ENCODE measurements at regions not wholly inside any gene's neighbourhood (a gene's known extent, or its start where the extent isn't known, plus 50 kb on each side); places are given as distances from the start of the nearest gene placed in this dataset.

DNA sequence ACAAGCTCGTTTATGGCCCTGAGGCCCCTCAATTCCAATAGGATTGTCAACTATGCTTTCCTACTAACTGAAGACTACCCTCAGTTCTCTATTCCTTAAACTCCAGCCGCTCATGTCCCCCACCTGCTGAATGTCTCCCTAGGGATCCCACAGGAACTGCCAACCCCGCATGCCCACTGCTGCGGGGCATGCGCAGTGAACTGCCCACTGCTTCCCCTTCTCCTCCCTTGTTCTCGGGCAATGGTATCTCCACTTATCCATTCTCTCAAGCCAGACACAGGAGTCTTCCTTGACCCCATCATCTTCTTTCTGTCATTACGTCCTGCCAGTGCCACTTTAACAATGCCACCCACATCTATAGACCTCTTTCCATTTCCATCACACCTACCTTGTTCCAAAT is 90.0 kb downstream of the FGF18 start:
- Mint-ChIP-seq H3K27me3 (peaks cover 8 to 34% (median 21%) of the 10 kb centered on the region in 3 donors), H3K9me3 (peaks cover 0 to 10% (median 0%) of the 10 kb centered on the region in 7 donors), H3K4me1 (no peaks in the 10 kb centered on the region), H3K27ac (no peak overlapping the region), H3K4me3 (no peak overlapping the region), H3K36me3 (no peaks in the 10 kb centered on the region)
- no peak for DNase-seq
- ATAC-seq (ENCODE audit: low read depth in 2 of 2) = no peak

DNA sequence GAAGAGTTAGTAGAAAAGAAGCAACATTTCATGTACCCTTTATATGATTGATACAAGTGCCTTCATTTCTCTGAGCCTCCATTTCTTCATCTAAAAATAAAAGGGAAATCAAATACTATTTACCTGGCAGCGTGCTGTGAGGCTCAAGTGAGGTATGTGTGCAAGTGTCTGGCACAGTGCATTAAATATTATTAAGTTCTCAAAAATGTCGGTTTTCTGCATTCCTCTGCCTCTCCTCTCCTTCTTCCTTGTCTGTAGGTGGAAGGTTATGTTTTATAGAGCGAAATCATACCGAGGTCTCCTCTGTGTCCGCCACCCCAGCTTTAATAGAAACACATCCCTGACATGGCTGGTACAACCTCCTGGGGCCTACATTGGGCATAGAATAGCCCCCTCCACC is 93.0 kb downstream of the FGF18 start:
- no peak for DNase-seq
- Mint-ChIP-seq H3K9me3 (peaks cover 0 to 10% (median 0%) of the 10 kb centered on the region in 7 donors), H3K36me3 (no peaks in the 10 kb centered on the region), H3K4me3 (no peak overlapping the region), H3K27me3 (peaks cover 13 to 33% (median 24%) of the 10 kb centered on the region in 3 donors), H3K27ac (no peak overlapping the region), H3K4me1 (no peaks in the 10 kb centered on the region)
- ATAC-seq (ENCODE audit: low read depth in 2 of 2) = no peak

DNA sequence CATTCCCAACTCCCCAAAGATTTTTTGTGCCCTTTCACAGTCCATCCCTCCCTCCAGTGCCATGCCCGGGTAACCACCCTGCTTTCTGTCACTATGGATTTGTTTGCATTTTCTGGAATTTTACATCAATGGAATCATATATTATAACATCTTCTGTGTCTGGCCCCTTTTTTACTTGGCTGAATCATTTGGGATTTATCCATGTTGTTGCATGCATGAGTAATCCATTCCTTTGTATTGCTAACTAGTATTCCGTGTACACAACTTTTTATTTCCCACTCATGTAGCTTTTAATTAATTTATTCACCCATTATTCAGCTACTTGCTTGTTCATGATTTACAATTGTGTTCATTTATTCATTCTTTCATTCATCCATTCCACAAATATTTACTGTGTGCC is 94.1 kb downstream of the FGF18 start:
- Mint-ChIP-seq H3K4me3 (no peak overlapping the region), H3K9me3 (peaks cover 0 to 10% (median 0%) of the 10 kb centered on the region in 7 donors), H3K4me1 (no peaks in the 10 kb centered on the region), H3K27me3 (peaks cover 13 to 45% (median 31%) of the 10 kb centered on the region in 3 donors), H3K27ac (no peak overlapping the region), H3K36me3 (no peaks in the 10 kb centered on the region)
- DNase-seq (no peak), ATAC-seq (ENCODE audit: low read depth in 2 of 2) (no peak)

DNA sequence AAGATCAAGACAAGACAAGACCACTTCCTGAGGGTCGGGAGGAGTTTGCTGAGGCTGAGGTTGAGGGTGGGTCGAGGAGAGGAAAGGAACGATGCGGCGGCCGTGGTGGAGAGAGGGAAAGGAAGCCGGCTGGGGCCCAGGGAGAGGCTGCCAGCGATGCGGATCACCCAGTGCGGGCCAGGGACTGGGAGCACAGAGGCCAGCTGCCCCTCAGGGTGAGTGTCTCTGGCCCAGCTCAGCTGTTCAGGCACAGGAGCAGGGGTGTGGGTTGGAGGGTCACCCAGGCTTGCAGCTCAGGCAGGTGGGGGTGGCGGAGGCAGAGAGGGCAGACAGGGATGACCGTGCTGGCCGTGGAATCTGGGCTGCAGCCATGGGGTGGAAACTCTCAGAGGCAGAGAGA is 99.5 kb downstream of the FGF18 start:
- Mint-ChIP-seq H3K36me3 (no peaks in the 10 kb centered on the region), H3K27me3 (peaks cover 9 to 43% (median 22%) of the 10 kb centered on the region in 3 donors), H3K9me3 (peaks cover 0 to 5% (median 0%) of the 10 kb centered on the region in 7 donors), H3K4me1 (no peaks in the 10 kb centered on the region), H3K27ac (no peak overlapping the region), H3K4me3 (no peak overlapping the region)
- DNase-seq (no peak), ATAC-seq (ENCODE audit: low read depth in 2 of 2) (no peak)

DNA sequence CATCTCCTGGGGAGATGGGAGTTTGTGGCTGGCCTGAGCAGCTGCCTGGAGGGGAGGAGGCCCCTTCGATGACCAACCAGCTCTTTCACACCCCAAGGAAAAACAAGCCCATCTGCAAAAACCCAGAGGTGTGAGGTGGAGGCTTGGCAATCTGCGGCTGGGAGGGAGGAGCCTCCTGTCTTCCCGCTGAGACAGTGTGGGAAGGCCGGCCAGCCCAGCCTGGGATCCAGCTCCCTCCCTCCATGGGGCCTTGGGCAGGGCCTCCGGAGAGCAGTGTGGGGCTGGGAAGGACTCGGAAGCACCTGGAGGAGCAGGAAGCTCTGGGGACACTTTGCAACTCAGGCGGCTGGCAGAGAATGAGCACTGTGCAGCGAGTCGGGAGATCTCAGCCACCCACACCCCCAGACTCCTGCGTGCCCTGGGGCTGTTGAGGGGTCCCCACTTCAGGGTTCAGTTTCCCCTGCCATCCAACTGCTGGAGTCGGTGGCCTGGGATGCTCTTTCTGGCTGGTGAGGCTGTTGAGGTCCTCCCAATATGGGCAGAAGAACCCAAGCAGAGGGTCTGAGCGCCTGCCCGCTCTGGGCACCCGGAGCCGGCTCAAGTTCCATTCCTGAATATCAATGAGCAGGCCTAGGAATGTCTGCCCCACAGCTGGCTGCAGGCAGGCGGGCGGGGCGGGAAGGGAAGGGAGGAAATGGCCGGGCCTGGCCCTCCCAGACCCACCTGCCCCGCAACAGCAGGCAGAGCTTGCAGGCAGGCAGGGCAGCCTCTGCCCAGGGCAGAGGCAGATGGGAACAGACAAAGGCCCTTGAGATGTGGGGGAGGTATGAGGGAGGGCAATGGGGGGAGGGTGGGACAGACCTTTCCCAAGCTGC is 101.1 kb downstream of the FGF18 start:
- DNase-seq (no peak), ATAC-seq (ENCODE audit: low read depth in 2 of 2) (no peak)
- H3K4me3 Mint-ChIP-seq = no peak overlapping the region
- H3K27me3 Mint-ChIP-seq = peaks cover 10 to 38% (median 22%) of the 10 kb centered on the region in 3 donors
- no peaks in the 10 kb centered on the region for H3K4me1 Mint-ChIP-seq
- no peak overlapping the region for H3K27ac Mint-ChIP-seq
- H3K36me3 Mint-ChIP-seq = no peaks in the 10 kb centered on the region
- no peaks in the 10 kb centered on the region for H3K9me3 Mint-ChIP-seq

DNA sequence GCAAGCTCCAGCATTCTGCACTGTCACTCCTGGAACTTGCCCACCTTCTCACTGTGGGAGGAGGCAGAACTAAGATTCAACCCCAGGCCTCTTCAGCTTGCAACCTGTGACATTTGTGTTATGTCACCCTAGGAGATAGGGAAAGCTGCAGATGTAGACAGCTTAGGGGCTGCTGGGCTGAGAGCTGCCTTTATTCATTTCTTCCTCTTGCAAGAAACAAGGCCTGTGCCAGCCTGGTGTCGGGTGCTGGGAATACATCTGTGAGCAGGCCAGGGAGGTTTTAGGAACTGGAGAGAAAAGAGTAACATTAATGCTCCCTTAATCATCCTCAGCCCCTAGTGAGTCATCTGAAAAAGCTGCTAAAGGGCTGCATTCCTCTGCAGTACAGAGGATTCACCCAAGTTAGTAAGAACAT is 101.8 kb downstream of the FGF18 start:
- Mint-ChIP-seq H3K36me3 (no peaks in the 10 kb centered on the region), H3K4me3 (no peak overlapping the region), H3K27ac (no peak overlapping the region), H3K27me3 (peaks cover 7 to 38% (median 22%) of the 10 kb centered on the region in 3 donors), H3K9me3 (no peaks in the 10 kb centered on the region), H3K4me1 (no peaks in the 10 kb centered on the region)
- no peak for DNase-seq
- ATAC-seq (ENCODE audit: low read depth in 2 of 2) = no peak

DNA sequence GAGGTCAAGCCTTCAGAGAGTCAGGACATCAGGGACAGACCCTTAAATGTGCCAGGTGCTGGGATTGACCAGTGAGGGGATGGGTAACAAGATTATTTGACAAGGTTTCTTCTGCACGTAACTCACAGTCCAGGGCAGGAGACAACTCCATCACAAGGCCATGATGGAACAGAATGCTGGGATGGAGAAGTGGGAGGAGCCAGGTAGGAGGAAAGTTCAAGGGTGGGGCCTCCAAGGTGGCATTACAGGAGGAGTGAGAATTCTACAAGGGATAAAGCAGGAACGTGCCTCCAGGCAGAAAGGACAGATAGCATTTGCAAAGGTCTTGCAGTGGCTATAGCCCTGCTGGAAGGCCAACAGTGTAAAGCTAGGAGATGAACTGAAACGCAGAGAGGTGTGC is 102.2 kb downstream of the FGF18 start:
- Mint-ChIP-seq H3K36me3 (no peaks in the 10 kb centered on the region), H3K27ac (no peak overlapping the region), H3K4me1 (no peaks in the 10 kb centered on the region), H3K9me3 (no peaks in the 10 kb centered on the region), H3K4me3 (no peak overlapping the region), H3K27me3 (peaks cover 5 to 38% (median 24%) of the 10 kb centered on the region in 3 donors)
- DNase-seq = no peak
- ATAC-seq (ENCODE audit: low read depth in 2 of 2) = no peak

DNA sequence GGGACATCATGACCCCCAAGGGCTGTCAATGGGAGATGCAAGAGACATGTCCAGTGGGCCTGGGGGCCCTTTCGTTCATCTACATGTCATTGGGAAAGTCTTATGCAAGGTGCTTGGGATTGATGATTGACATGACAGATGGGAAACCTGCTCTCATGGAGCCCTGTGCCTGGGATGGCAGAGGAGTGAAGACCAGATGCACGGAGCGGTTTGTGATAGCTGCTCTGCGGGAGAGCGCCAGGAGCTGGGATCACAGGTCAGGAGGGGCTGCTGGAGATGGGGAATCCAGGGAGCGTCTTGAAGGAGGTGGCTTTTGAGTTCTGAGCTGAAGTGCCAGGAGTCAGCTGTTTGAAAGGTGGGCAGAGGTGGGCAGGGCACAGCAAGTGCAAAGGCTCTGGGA is 104.3 kb downstream of the FGF18 start:
- ATAC-seq (ENCODE audit: low read depth in 2 of 2) (no peak), DNase-seq (no peak)
- Mint-ChIP-seq H3K4me3 (no peak overlapping the region), H3K4me1 (no peaks in the 10 kb centered on the region), H3K36me3 (no peaks in the 10 kb centered on the region), H3K9me3 (no peaks in the 10 kb centered on the region), H3K27me3 (peaks cover 5 to 22% (median 17%) of the 10 kb centered on the region in 3 donors), H3K27ac (peak overlapping the region in 2 of 6 donors; percentile 69 to 87)

DNA sequence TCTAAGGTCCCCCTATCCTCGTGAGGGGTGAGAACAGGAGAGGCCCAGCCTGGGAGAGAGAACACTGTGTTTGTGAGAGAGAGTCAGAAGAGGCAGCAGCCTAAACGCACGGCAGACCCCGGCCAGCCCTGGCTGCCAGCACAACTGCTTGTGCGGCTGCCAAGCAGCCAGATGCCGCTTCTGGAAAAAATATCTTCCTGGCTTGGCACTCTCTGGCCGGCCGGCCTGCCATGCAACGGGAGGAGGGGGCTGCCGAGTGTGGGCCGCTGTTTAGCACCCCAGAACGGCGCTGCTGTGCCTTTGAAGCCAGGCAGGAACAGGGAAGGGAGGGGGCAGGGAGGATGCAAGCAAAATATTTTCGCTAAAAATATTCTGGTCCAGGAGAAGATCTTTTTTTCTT is 105.0 kb downstream of the FGF18 start:
- Mint-ChIP-seq H3K27me3 (peaks cover 5 to 21% (median 17%) of the 10 kb centered on the region in 3 donors), H3K27ac (peak overlapping the region in 1 of 6 donors; percentile 30), H3K4me3 (no peak overlapping the region), H3K9me3 (no peaks in the 10 kb centered on the region), H3K36me3 (no peaks in the 10 kb centered on the region), H3K4me1 (no peaks in the 10 kb centered on the region)
- ATAC-seq (ENCODE audit: low read depth in 2 of 2) (no peak), DNase-seq (no peak)

DNA sequence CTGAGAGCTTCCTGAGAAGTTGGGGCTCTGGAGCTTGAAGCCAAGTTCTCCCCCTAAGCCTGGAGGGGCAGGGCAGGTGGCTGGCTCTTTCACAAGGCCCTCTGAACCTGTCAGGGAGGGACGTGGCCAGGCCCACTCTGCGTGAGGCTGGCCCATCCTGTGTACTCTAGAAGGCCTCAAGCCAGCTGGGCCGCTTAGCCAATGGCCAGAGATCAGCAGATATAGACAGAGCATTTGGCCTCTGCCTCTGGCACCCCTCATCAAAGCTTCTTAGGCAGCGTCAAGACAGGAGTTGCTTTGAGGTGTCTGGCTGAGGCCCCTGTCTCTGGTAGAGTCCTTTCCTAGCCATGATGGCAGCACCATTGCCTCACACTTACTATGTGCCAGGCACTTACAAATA is 105.6 kb downstream of the FGF18 start:
- ATAC-seq (ENCODE audit: low read depth in 2 of 2) = no peak
- Mint-ChIP-seq H3K27ac (no peak overlapping the region), H3K36me3 (no peaks in the 10 kb centered on the region), H3K27me3 (peaks cover 5 to 21% (median 17%) of the 10 kb centered on the region in 3 donors), H3K4me1 (no peaks in the 10 kb centered on the region), H3K9me3 (no peaks in the 10 kb centered on the region), H3K4me3 (no peak overlapping the region)
- no peak for DNase-seq

DNA sequence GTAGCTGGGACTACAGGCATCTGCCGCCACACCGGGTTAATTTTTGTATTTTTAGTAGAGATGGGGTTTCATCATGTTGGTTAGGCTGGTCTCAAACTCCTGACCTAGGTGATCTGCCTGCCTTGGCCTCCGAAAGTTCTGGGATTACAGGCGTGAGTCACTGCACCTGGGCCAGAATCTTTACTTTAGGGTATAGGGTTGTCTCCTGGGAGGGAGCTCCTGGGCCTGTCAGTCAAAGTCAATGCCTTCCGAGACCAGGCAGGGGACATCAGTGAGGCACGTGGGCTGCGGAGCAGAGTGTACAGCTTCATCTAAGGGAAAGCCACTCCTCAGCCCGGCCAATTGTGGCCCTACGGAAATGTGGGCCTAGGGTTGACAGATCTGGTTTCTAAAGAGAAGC is 108.6 kb downstream of the FGF18 start:
- ATAC-seq (ENCODE audit: low read depth in 2 of 2) = no peak
- no peak for DNase-seq
- no peaks in the 10 kb centered on the region for H3K36me3 Mint-ChIP-seq
- no peak overlapping the region for H3K27ac Mint-ChIP-seq
- H3K4me3 Mint-ChIP-seq = no peak overlapping the region
- no peaks in the 10 kb centered on the region for H3K4me1 Mint-ChIP-seq
- peaks cover 6 to 23% (median 21%) of the 10 kb centered on the region in 3 donors for H3K27me3 Mint-ChIP-seq
- peaks cover 0 to under 1% (median 0%) of the 10 kb centered on the region in 7 donors for H3K9me3 Mint-ChIP-seq

DNA sequence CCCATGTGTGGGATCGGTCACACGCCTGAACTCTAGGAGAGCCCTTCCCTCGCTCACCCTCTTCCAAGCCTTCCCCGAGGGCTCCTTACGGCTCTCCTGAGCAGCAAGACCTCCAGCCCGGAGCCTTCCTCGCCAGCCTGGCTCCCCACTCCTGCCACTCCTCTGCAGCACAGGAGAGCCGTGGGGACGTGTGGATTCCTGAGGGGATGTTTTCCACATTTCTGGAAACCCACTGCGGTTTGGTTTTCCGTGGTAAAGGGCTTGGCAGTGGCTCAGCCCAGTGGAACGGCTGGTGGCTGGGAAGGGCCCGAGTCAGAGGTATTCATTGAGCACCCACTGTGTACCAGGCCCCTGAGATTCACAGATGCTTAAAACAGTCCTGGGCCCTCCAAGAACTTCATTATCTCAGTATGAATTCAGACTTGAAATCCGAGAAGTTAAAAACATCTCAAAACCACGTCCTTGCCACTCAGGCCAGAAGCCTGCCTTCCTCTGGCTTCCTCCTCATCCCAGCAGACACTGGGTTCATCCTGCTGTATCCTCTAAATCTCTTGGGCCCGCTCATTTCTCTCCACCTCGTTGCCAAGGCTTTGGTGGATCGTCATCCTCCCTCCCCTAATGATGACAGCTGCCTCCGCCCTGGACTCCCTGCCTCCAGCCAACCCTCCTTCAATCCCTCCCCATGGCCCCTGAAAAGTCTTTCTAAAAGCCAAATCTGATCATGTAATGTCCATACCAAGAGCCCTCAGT is 109.6 kb downstream of the FGF18 start:
- Mint-ChIP-seq H3K4me1 (no peaks in the 10 kb centered on the region), H3K27ac (no peak overlapping the region), H3K27me3 (peaks cover 5 to 26% (median 16%) of the 10 kb centered on the region in 3 donors), H3K9me3 (peaks cover 0 to 6% (median 2%) of the 10 kb centered on the region in 7 donors), H3K4me3 (peak overlapping the region in 1 of 8 donors; percentile 55), H3K36me3 (no peaks in the 10 kb centered on the region)
- ATAC-seq (ENCODE audit: low read depth in 2 of 2) (no peak), DNase-seq (no peak)

DNA sequence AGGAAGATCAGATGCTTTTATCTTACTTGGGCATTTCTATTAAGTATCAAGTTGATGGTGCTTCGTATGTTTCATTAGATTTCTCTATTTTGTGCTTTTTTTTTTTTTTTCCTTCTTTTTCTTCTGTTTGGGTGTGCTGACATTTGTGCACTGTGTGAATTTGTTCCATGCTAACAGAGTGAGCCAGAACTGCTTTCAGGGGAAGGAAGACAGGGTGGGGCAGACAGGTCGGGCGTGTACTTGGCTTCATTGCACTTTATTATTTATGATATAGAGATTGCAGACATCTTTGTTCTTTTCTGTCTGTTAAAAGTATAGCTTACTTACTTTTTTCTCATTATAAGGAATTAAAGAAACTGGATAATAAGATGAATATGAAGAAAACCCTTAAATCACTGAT is 112.2 kb downstream of the FGF18 start:
- H3K27me3 Mint-ChIP-seq = peaks cover 5 to 36% (median 25%) of the 10 kb centered on the region in 3 donors
- ATAC-seq (ENCODE audit: low read depth in 2 of 2) (no peak), DNase-seq (no peak)
- H3K9me3 Mint-ChIP-seq = peaks cover 0 to 6% (median 3%) of the 10 kb centered on the region in 7 donors
- H3K27ac Mint-ChIP-seq = no peak overlapping the region
- no peaks in the 10 kb centered on the region for H3K36me3 Mint-ChIP-seq
- H3K4me1 Mint-ChIP-seq = no peaks in the 10 kb centered on the region
- H3K4me3 Mint-ChIP-seq = no peak overlapping the region

DNA sequence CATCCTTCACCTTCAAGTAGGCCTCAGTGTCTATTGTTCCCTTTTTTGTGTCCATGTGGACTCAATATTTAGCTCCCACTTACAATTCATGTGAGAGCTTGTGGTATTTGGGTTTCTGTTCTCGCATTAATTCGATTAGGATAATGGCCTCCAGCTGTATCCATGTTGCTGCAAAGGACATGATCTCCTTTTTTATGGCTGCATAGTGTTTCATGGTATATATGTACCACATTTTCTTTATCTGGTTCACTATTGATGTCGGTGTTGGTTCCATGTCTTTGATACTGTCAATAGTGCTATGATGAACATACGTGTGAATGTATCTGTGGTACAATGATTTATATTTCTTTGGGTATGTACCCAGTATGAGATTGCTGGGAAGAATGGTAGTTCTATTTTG is 113.7 kb downstream of the FGF18 start:
- no peaks in the 10 kb centered on the region for H3K4me1 Mint-ChIP-seq
- no peaks in the 10 kb centered on the region for H3K36me3 Mint-ChIP-seq
- no peak overlapping the region for H3K27ac Mint-ChIP-seq
- no peak overlapping the region for H3K4me3 Mint-ChIP-seq
- DNase-seq (no peak), ATAC-seq (ENCODE audit: low read depth in 2 of 2) (no peak)
- H3K27me3 Mint-ChIP-seq = peaks cover 5 to 37% (median 20%) of the 10 kb centered on the region in 3 donors
- peaks cover 0 to 6% (median 3%) of the 10 kb centered on the region in 7 donors for H3K9me3 Mint-ChIP-seq
